ENCODE measurements at regions not wholly inside any gene's neighbourhood (a gene's known extent, or its start where the extent isn't known, plus 50 kb on each side); places are given as distances from the start of the nearest gene placed in this dataset.

DNA sequence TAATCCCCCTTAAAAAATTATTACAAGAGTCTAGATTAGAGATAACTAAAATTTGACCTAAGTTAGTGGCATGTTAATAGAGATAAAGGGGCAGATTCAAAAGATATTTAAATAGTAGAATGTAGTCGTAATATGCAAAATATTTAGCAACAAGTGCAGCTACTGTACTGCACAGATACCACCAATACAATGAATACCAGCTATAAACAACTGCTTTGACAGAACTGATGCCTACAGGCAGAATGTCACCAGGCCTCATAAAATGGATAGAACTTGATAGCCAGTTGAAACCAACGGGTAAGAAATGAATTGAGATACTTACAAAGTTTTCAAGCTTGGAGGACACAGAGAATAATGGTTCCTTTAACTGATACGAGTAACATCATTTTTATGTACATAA, 249.3 kb upstream of the VEPH1 start:
- BruUV-seq (replicated peaks): no TSS peak
- CTCF ChIA-PET: no interaction called here

More for the DNA sequence above, 249.3 kb upstream of the VEPH1 start:
- H3K79me2 ChIP-seq (ENCODE audit: insufficient read depth, low read length): no peaks in the 10 kb centered on the region
- H3K9me2 ChIP-seq (ENCODE audit: insufficient read depth): no peaks in the 10 kb centered on the region
- H4K20me1 ChIP-seq (ENCODE audit: insufficient read depth): no peaks in the 10 kb centered on the region
- H3K4me2 ChIP-seq (ENCODE audit: low read length): no peak overlapping the region
- H3K9me3 ChIP-seq (ENCODE audit: control insufficient read depth in 1 of 2, insufficient read depth in 1 of 2, low read depth in 1 of 2, low read length in 2 of 2): no peaks in the 10 kb centered on the region
- no peaks in the 10 kb centered on the region for H3K36me3 ChIP-seq (ENCODE audit: control insufficient read depth in 1 of 2, insufficient read depth in 2 of 2, low read length in 2 of 2)
- no peak for TF ChIP-seq RAD21 (IDR thresholded peaks at IDR 0.05; ENCODE audit: low read depth)
- TF ChIP-seq POLR2A (IDR thresholded peaks at IDR 0.05; ENCODE audit: borderline replicate concordance, extremely low read depth, insufficient read depth, insufficient read length): no peak
- TF ChIP-seq SRF (IDR thresholded peaks at IDR 0.05; ENCODE audit: low read depth): no peak
- no peak for TF ChIP-seq ZNF274 (IDR thresholded peaks at IDR 0.05; ENCODE audit: low read depth, low read length)
- TF ChIP-seq, protein P1, sequence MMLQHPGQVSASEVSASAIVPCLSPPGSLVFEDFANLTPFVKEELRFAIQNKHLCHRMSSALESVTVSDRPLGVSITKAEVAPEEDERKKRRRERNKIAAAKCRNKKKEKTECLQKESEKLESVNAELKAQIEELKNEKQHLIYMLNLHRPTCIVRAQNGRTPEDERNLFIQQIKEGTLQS (IDR thresholded peaks at IDR 0.05): no peak
- no peak for TF ChIP-seq FOSL1 (IDR thresholded peaks at IDR 0.05; ENCODE audit: low read depth)
- no peak for TF ChIP-seq TCF7L2 (IDR thresholded peaks at IDR 0.05; ENCODE audit: borderline replicate concordance, extremely low read depth, insufficient read depth, insufficient read length)
- TF ChIP-seq, protein P2, sequence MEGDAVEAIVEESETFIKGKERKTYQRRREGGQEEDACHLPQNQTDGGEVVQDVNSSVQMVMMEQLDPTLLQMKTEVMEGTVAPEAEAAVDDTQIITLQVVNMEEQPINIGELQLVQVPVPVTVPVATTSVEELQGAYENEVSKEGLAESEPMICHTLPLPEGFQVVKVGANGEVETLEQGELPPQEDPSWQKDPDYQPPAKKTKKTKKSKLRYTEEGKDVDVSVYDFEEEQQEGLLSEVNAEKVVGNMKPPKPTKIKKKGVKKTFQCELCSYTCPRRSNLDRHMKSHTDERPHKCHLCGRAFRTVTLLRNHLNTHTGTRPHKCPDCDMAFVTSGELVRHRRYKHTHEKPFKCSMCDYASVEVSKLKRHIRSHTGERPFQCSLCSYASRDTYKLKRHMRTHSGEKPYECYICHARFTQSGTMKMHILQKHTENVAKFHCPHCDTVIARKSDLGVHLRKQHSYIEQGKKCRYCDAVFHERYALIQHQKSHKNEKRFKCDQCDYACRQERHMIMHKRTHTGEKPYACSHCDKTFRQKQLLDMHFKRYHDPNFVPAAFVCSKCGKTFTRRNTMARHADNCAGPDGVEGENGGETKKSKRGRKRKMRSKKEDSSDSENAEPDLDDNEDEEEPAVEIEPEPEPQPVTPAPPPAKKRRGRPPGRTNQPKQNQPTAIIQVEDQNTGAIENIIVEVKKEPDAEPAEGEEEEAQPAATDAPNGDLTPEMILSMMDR (IDR thresholded peaks at IDR 0.05 in 2 of 3, conservative IDR thresholded peaks at IDR 0.05 in 1 of 3; ENCODE audit: borderline replicate concordance in 1 of 3, insufficient read depth in 1 of 3, low read depth in 2 of 3, low read length in 2 of 3): no peak
- no peak for TF ChIP-seq EZH2phosphoT487 (IDR thresholded peaks at IDR 0.05; ENCODE audit: borderline replicate concordance)
- no peak for TF ChIP-seq POLR2AphosphoS5 (IDR thresholded peaks at IDR 0.05; ENCODE audit: low read depth, low read length)
- TF ChIP-seq, protein P3, sequence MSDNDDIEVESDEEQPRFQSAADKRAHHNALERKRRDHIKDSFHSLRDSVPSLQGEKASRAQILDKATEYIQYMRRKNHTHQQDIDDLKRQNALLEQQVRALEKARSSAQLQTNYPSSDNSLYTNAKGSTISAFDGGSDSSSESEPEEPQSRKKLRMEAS (IDR thresholded peaks at IDR 0.05): no peak
- TF ChIP-seq, protein P4, sequence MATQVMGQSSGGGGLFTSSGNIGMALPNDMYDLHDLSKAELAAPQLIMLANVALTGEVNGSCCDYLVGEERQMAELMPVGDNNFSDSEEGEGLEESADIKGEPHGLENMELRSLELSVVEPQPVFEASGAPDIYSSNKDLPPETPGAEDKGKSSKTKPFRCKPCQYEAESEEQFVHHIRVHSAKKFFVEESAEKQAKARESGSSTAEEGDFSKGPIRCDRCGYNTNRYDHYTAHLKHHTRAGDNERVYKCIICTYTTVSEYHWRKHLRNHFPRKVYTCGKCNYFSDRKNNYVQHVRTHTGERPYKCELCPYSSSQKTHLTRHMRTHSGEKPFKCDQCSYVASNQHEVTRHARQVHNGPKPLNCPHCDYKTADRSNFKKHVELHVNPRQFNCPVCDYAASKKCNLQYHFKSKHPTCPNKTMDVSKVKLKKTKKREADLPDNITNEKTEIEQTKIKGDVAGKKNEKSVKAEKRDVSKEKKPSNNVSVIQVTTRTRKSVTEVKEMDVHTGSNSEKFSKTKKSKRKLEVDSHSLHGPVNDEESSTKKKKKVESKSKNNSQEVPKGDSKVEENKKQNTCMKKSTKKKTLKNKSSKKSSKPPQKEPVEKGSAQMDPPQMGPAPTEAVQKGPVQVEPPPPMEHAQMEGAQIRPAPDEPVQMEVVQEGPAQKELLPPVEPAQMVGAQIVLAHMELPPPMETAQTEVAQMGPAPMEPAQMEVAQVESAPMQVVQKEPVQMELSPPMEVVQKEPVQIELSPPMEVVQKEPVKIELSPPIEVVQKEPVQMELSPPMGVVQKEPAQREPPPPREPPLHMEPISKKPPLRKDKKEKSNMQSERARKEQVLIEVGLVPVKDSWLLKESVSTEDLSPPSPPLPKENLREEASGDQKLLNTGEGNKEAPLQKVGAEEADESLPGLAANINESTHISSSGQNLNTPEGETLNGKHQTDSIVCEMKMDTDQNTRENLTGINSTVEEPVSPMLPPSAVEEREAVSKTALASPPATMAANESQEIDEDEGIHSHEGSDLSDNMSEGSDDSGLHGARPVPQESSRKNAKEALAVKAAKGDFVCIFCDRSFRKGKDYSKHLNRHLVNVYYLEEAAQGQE (IDR thresholded peaks at IDR 0.05; ENCODE audit: low read depth): no peak
- no peak for TF ChIP-seq ELF1 (IDR thresholded peaks at IDR 0.05; ENCODE audit: borderline replicate concordance, low read depth)
- no peak for TF ChIP-seq EGR1 (IDR thresholded peaks at IDR 0.05; ENCODE audit: low read depth)
- TF ChIP-seq ZFX (IDR thresholded peaks at IDR 0.05): no peak
- no peak for TF ChIP-seq CEBPB (IDR thresholded peaks at IDR 0.05; ENCODE audit: low read depth)
- TF ChIP-seq SP1 (IDR thresholded peaks at IDR 0.05; ENCODE audit: low read depth): no peak
- POLR2A ChIA-PET: no interaction called here
- RAD21 ChIA-PET (ENCODE audit: low non-redundant PET in 1 of 2, low total read pairs in 2 of 2, uncharacterized antibody in 2 of 2, unreplicated experiment in 2 of 2): no interaction called here
- H3K27me3 ChIP-seq (ENCODE audit: insufficient read depth, low read length): no peaks in the 10 kb centered on the region
- H2AFZ ChIP-seq (ENCODE audit: low read depth, low read length, poor library complexity, severe bottlenecking): no peak overlapping the region
- ATAC-seq: no peak
- DNase-seq (ENCODE audit: low read depth, low spot score): no peak
- no peak overlapping the region for H3K27ac ChIP-seq (ENCODE audit: low read depth, low read length)
- intact Hi-C loops (cut with micrococcal nuclease): loop anchor here (10.0 kb wide), 1 partner anchor 782 kb away; no protein-coding TSS in a partner anchor
- H3K4me3 ChIP-seq (replicated peaks in 1 of 2; ENCODE audit: low read depth in 1 of 2, low read length in 2 of 2): no peak overlapping the region
- H3K4me1 ChIP-seq (ENCODE audit: control insufficient read depth in 1 of 2, insufficient read depth in 2 of 2, low read length in 2 of 2): no peaks in the 10 kb centered on the region
- H3K9ac ChIP-seq (ENCODE audit: low read length): no peak overlapping the region
